ENCODE measurements at regions not wholly inside any gene's neighbourhood (a gene's known extent, or its start where the extent isn't known, plus 50 kb on each side); places are given as distances from the start of the nearest gene placed in this dataset.

DNA sequence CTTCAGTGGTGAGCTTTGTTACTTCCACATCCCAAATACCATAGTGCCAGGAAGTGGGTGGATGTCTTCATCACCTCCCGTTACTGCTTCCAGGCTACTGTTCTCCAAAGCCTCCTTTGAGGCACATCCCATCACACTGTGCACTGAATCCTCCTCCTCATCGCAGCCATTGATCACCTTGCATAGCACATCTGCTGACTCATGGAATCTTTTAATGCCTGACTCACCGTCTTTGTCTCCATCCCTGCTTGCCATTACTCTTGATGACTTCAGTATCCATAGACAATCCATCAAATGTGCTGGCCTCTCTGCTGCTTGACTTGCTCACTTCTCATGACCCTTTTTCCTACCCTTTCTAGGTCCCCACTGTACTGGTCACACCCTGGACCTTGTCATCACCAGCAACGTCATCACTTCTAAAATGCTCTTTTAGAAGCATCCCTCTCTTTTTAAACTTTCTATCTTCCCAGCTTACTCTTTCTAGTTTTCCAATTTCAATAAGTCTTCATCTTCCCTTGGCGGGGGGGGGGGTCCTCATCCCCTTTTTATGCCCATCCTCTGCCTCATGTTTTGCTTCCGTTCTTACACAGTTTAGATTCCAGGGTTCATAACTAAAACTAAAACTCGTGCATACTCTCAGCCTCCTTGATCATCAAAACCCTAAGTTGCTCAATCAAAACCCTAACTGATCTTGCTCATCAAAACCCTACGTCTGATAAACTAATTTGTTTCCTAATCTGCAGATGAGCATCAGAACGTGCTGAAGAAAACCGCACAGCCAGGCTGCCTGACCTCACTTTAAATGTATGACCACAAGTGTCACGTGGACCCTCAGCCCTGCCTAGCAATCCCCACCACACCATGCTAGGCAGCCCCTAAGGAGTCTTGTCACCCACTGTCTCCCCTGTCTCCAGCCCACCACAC, 289.7 kb upstream of the ZFHX3 start:
- intact Hi-C loops (cut with DNase I), result no loop called here
- ATAC-seq, result no peak

DNA sequence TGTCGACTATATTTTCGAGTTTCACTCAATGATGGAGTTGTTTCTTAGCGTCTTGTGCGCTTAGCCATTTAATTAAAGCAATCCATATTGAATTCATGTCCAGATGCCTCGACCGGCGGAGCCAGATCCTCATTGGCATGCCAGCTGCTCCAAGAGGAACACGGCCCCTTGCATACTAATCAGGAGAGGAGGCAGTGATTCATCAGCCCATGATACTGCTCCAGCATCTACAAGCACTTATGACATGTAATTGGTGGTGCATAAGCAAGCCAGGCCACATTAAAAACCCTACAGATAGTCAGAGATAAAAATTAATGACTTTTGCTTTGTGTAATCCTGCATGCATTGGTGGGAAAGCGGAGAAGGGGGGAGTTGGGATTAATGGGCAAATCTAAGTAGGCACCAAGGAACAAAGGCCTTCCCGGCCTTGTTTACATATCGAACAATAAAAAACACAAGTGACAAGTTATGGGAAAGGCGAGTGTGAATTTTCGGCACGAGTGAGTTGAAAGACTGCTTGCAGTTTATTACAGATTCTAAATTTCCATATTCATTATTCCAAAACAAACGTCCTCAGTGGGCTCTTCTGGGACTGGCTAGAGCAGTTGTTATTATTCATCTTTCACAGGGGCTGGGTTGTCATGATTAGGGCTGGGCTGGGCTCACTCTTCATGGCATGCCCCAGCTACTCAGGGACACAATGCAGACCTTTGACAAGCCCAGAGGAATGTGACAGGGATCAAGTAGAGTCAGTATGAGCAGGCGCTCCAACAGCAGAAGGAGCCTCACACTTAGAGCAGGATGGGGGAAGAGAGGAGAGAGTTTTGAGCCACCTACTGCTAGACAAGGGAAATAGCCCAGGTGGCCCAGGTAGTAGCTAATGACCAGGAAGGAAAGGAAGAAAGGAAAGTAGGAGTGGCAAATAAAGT, 281.7 kb upstream of the ZFHX3 start:
- DNase-seq (ENCODE audit: low spot score) (no peak), ATAC-seq (no peak)
- intact Hi-C loops (cut with DNase I), result no loop called here

More for the DNA sequence above, 289.7 kb upstream of the ZFHX3 start:
- DNase-seq (ENCODE audit: low spot score), result no peak

DNA sequence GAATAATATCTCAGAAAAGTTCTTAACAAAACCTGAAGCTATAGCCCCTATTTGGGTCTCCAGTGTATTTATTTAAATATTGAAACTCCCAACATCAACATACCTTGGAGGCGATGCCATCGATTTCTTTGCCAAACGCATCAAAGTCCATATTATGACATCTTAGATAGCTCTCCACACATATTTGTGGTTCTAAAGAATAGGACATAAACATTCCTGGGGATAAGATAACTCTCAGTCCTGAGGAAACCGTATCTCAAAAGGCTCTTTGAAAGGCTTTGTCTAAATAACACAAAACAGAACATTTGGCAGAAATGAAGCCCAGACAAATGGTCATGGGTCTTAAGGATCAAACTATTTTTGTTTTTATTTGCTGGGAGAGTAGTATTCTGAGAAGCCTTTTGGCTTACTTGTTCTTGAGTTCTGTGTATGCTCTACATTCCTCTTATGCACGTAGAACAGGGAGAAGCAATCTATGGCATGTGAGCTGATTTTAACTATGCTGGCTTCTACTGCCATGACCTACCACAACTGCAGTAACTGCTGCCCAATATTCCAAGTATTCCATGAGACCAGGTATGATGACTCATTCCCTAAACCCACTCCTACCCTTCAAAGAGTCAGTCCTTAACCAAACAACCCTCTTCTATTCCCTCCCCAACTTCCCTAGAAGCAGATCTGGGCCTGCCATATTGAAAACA, 279.0 kb upstream of the ZFHX3 start:
- ATAC-seq (no peak), DNase-seq (ENCODE audit: low spot score) (no peak)
- intact Hi-C loops (cut with DNase I), result no loop called here

DNA sequence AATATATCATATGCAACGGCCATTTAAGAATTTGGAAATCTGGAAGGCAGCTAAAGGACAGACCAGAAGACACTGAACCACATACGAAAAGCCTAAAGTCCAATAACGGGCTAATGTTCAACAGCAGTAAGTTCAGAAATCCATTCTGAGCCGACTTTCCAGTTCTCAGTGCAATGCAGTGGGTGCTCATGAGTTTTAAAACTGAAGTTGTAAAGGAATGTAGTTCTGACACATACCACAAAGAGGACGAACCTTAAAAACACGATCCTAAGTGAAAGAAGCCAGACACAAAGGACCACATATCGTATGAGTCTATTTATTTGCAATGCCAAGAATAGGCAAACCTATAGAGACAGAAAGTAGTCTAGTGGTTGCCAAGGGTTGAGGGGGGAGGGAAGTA, 278.3 kb upstream of the ZFHX3 start:
- DNase-seq (ENCODE audit: low spot score) (no peak), ATAC-seq (no peak)
- intact Hi-C loops (cut with DNase I), result no loop called here

DNA sequence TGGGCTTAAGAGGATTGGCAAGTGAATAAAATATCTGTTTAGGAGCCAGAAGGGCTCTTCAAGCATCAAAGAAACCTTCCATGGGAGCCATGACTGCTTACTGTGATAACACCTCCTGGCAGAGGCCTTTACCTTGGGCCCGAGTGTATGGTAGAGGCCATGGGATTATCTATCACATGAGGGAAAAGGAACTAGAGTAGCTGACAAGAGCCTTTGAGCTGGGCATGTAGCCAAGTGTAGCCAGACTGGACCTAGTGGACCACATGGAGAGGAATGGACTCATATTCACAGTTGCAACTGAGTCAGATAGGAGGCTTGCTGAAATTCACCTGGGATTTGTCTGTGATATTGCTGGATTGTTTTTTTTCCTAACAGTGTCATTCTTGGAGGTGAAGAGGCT, 276.0 kb upstream of the ZFHX3 start:
- DNase-seq (ENCODE audit: low spot score) (no peak), ATAC-seq (no peak)
- intact Hi-C loops (cut with DNase I), result no loop called here

DNA sequence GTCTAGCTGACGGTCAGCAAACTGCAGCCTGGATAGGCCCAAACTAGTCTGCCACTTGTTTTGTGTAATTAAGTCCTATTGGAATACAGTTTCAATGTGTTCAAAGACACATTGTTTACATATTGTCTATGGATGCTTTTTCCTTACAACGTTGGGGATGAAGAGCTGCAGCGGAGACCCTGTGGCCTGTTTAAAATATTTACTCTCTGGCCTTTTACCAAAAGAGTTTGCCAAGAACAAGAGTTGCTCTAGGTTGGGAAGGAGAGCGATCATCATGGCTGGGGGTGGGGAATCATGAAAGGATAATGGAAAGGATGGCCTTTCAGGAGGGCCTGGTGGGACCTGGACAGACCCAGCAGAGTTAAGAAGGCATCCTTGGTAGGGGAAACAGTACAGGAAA, 274.9 kb upstream of the ZFHX3 start:
- DNase-seq (ENCODE audit: low spot score) (no peak), ATAC-seq (no peak)
- intact Hi-C loops (cut with DNase I), result no loop called here

DNA sequence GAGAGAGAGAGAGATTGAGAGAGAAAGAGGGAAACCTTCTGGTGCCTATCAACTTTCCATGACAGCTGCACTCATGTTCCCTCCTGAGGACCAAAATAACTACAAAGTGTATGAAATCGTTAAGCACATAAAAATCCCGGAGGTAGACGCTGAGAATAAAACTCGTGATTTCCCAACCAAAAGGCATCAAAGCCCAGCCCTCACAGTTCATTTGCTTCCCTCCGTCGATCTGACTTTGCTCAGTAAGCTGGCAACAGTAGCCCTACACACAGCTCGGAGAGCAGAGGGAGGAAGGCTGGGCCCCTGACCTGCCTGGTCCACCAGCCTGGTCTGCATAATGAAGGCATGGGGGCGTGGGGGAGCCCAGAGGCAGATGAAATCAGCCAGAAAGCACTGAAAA, 273.9 kb upstream of the ZFHX3 start:
- ATAC-seq (no peak), DNase-seq (ENCODE audit: low spot score) (no peak)
- intact Hi-C loops (cut with DNase I), result no loop called here

DNA sequence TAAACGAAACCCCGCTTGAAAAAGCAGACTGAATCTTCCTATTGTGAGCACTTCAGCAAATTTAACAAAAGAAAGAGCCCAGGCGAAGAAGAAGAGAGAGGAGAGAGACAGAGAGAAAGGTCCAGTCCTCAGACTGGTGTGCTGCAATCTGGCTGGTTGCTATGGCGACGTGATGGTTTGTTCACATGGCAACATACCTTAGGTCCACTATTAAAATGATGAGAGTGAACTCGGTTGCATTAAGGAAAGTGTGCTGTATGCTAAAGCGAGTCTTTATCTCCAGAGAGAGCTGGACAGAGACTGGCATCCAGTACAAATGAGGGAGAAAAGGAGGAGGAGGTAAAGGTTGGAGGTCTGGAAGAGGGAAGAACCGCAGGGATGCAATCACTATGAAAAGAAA, 271.8 kb upstream of the ZFHX3 start:
- intact Hi-C loops (cut with DNase I), result no loop called here
- ATAC-seq, result no peak
- DNase-seq (ENCODE audit: low spot score), result no peak

DNA sequence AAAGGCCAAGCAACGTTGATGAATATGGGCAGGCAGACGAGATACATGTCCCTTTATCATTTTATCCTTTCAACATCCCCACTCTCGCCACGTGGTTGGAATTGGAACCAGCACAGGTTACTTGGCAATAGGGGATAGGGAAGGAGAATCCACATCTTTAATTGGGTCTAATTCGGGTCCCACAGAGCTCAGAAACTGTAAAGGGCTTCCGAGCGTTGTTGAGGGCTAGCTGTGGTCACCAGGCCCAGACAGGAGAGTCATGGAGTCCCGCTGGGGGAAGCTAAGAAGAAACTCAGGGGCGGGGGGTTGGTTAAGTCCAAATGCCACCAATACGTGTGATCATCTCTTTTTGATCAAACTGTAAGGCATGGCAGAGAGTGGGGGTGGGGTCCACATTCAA, 271.3 kb upstream of the ZFHX3 start:
- intact Hi-C loops (cut with DNase I), result no loop called here
- DNase-seq (ENCODE audit: low spot score), result no peak

DNA sequence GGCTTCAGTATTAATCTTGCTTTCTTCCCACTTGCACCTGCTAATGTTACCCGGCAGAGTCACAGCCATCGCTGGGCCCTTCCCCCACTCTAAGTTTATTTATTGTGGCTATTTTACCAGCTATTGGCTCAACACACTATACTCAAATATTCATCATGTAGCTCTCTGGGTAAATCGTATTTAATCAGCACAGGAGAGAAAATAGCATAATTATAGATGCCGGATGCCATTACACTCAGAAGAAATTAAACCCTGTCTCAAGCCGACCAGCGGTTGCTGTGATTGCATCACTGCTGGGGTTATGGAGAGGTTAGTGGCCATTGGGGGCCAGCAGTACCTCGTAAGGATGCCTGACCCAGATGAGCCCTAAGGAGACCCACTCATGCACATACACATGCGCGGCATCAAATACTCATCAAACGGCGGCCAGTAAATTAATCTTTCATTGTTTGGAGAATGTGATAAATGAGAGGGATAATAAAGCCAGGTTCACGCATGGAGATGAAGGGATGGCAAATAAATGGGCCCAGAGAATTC, 269.5 kb upstream of the ZFHX3 start:
- DNase-seq (ENCODE audit: low spot score), result no peak
- ATAC-seq, result no peak
- intact Hi-C loops (cut with DNase I), result no loop called here

More for the DNA sequence above, 271.3 kb upstream of the ZFHX3 start:
- no peak for ATAC-seq

DNA sequence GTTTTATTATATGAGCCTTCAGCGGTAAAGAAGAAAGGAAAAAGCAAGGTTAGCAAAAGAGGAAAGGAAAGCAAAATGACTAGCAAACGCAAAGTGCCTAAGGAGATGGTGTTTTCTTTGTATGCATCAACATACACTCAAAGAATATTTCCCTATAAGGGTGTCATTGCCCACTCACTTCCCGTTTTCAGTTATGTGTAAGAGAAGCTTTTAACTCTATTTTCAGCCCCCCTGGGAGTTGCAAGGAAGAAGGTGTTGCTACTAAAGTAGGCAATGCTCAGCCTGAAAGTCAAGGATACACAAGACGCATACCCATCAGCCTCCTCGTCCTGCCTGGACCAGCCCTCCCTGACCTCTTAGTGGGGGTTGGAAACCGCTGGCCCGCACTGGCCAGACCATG, 267.7 kb upstream of the ZFHX3 start:
- ATAC-seq (no peak), DNase-seq (ENCODE audit: low spot score) (no peak)
- intact Hi-C loops (cut with DNase I), result no loop called here

DNA sequence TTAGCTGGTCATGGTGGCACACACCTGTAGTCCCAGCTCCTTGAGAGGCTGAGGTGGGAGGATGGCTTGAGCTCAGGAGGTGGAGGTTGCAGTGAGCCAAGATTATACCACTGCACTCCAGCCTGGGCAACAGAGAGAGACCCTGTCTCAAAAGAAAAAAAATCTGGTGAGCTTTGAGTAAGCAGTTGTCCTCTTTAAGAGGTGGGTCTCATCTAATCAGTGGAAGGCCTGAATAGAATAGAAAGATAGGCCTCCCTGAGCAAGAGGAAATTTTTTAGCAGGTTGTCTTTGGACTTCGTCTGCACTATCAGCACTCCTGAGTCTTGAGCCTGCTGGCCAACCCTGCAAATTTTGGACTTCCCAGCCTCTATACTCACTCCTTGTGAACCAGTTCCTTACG, 266.0 kb upstream of the ZFHX3 start:
- no peak for DNase-seq (ENCODE audit: low spot score)
- ATAC-seq, result no peak
- intact Hi-C loops (cut with DNase I), result no loop called here

DNA sequence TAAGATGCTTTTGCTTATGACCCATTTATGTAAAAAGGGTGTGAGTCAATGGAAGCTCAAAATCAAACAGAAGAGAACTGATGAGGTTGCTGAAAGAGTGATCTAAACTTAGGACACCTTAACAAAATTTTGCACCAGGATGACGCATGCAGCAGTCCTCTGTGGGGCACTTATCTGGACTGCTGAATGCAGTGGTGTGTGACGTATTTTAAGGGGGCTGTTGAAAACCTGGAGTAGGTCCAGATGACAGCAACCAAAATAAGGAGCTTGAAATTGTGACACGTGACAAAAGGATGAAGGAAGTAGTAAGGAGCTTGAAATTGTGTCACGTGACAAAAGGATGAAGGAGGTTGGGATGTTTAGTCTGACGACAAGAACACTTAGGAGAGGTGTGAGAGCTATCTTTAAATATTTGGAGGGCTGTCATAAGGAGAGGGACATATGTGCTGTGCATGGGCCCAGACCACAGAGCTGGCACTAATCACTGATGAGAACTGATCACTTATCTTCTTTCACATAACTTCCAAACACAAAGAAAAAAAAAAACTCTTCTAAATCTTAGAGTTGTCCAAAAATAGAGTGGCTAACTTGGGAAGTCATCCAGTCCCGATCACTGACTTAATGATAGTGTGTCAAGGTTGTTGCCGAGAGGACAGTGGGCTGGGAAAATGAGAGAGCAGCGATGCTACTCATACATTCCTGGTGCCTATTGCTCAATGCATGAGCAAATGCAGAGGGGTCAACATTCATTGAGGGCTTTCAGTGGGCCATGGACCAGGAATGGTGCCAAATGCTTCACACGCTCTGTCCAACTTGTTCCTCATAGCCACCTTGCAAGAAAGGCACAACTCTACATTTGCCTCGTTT, 264.2 kb upstream of the ZFHX3 start:
- DNase-seq (ENCODE audit: low spot score), result no peak
- no peak for ATAC-seq
- intact Hi-C loops (cut with DNase I), result no loop called here

DNA sequence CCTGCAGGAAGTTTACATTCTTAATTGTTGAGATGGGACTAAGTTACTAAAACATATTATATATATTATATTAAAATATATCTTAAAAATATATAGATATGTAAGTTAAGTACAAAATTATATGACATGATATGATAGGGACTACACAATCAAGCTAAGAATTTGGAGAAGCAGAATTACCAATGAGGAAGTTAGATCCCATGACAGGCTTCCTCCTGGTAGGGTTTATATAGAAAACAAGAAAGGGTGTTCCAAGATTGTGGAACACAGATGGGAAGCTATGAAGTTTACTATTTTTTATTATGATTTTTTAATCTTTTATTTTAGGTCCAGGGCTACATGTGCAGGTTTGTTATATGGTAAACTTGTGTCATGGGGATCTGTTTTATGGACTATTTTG, 260.8 kb upstream of the ZFHX3 start:
- intact Hi-C loops (cut with DNase I), result no loop called here
- ATAC-seq (no peak), DNase-seq (ENCODE audit: low spot score) (no peak)

DNA sequence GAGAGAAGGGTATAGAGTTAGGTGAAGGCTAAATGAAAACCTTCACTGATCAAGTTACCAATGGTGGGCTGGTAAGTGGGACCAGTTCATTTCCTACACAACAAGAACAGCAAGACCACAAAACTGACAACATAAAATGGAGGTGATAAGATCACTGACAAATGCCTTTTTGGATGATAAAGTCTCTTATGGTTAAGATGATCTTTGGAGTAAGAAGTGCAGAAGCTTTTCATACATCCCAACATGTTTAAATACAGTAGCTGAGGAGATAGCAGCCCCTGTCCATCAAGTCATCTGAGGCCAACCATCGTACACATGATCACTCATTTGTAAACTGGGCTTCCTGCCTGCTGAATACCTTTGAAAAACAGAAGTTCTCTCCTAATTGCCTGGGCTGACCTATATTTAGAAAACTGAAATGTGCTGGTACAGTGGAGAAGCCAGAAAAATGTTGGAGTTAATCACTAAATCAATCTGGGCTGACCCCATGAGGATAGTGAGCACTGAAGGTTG, 259.0 kb upstream of the ZFHX3 start:
- ATAC-seq (no peak), DNase-seq (ENCODE audit: low spot score) (no peak)
- intact Hi-C loops (cut with DNase I), result no loop called here

DNA sequence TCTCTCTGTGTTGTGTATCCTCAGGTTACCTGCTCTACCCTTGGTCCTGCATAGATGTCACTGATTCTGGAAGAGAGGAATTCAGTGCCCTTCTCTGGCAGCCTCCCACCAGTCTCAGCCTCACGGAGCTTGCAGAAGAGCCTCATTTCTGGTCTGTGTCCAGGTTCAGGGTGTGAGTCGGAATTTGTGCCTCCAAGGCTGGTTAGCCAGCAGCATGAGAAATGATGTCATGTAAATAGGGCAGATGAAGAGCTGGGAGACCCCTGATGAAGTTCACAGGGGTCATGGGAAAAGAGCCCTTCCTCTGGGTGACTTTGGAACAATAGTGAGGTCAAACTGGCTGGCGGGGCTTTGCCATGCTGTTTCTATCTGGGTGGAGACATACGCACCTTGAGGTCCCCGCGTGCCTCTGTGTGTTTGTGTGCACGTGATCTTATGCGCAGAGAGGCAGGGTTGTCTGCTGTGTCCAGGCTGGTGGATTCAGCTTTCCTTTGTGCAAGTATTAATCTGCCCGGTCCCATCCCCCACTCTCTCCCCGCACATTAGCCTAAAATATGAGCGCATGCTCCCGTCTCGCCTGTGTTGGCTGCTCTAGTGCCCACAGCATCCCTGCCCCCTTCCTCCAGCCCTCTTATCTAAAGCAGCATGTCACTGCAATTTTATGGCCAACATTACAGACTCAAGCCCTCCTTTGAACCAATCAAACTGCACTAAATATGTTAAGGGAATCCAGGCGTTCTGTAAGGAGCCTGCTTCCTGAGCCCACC, 256.3 kb upstream of the ZFHX3 start:
- DNase-seq (ENCODE audit: low spot score) (no peak), ATAC-seq (no peak)
- intact Hi-C loops (cut with DNase I), result no loop called here

DNA sequence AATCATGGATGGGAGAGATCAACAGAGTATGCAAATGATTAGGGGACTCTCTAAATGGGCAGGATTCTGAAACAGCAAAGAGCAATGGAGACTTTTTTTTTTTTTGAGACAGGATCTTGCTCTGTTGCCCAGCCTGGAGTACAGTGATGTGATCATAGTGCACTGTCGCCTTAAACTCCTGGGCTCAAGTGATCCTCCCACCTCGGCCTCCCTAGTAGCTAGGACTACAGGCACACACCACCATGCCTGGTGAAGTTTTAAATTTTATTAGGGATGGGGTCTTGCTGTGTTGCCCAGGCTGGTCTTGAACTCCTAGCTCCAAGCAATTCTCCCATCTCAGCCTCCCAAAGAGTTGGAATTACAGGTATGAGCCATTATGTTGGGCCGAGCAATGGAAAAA, 255.0 kb upstream of the ZFHX3 start:
- no peak for ATAC-seq
- intact Hi-C loops (cut with DNase I), result no loop called here
- no peak for DNase-seq (ENCODE audit: low spot score)

DNA sequence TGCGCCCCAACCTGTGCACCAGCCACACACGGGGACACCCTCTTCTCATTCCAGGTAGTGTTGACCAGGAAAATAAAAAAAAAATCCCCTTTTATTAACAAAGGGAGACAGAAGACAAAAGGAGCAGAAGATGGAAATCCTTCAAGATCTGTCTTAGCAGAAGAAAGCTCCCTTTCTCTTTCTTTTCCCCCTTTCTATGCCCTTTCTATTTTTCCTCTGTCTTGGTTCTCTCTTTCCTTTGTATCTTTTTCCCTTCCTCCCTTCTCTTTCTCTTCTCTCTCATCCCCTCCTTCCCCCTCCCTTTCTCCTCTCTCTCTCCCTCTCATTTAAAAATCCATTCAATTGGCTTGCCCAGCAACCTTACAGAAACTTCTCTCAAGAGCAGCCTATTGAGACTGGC, 254.1 kb upstream of the ZFHX3 start:
- no peak for ATAC-seq

More for the DNA sequence above, 254.1 kb upstream of the ZFHX3 start:
- no peak for DNase-seq (ENCODE audit: low spot score)
- intact Hi-C loops (cut with DNase I), result no loop called here
